ENCODE measurements at regions not wholly inside any gene's neighbourhood (a gene's known extent, or its start where the extent isn't known, plus 50 kb on each side); places are given as distances from the start of the nearest gene placed in this dataset.

DNA sequence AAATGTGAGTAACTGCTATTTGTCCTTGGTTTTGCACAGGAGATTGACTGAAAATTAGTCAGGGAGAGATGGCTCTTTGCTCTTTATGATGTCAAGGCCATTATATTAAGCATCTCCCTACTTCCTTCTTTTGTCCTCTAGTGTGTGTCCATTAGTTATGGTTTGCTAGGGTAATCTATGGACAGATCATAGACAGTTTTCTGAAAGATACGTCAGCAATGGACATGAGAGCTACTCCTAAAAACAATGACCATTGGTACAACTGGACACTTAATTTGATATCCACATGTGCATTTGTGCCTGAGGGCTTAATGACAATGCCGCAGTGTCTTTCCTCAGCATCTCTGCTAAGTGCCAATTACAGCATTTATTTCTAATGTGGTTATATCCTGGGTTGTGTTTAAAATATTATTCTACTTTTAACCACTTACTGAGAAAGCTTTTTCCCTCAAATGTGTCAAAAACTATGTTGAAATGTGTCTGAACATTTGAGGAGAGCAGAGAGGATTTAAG lies 218.2 kb upstream of the RFX3 start:
- TF ChIP-seq CTCF (IDR thresholded peaks at IDR 0.05) (no peak), POLR2A (IDR thresholded peaks at IDR 0.05) (no peak)
